KMS-11 (cell line): ENCODE measurements at regions not wholly inside any gene's neighbourhood (a gene's known extent, or its start where the extent isn't known, plus 50 kb on each side); places are given as distances from the start of the nearest gene placed in this dataset.

Source experiments
- H2AFZ ChIP-seq: fragments of 200-600 bp; sonication (generic); 2 replicates; pipeline ENCODE4 v1.6.1; 2016; ENCODE audit warnings: antibody characterized with exemption, mixed run types, low read depth
- H3K27ac ChIP-seq: fragments of 200-600 bp; sonication (generic); 2 replicates; pipeline ENCODE4 v1.6.1; 2016; ENCODE audit warnings: mild to moderate bottlenecking, mixed run types
- H3K27me3 ChIP-seq: fragments of 200-600 bp; sonication (generic); 2 replicates; pipeline ENCODE4 v1.6.1; 2017; ENCODE audit warnings: mild to moderate bottlenecking, low read depth, mixed run types, moderate library complexity; ENCODE audit not compliant: insufficient read depth
- H3K36me3 ChIP-seq: fragments of 200-600 bp; sonication (generic); 2 replicates; pipeline ENCODE4 v1.6.1; 2017; ENCODE audit warnings: mild to moderate bottlenecking, mixed run types; ENCODE audit not compliant: insufficient read depth
- H3K4me1 ChIP-seq: fragments of 200-600 bp; sonication (generic); 2 replicates; pipeline ENCODE4 v1.6.1; 2016; ENCODE audit warnings: mild to moderate bottlenecking, low read depth, mixed run types; ENCODE audit not compliant: poor library complexity, severe bottlenecking
- H3K4me2 ChIP-seq: fragments of 200-600 bp; sonication (generic); 2 replicates; pipeline ENCODE4 v1.7.0; 2016; ENCODE audit warnings: mild to moderate bottlenecking, mixed run types
- H3K4me3 ChIP-seq: fragments of 200-600 bp; sonication (generic); IDR thresholded peaks from 2 replicates; pipeline ENCODE4 v1.6.1; 2017; ENCODE audit warnings: low read depth, low read length, mixed read lengths; ENCODE audit not compliant: insufficient read depth
- H3K79me2 ChIP-seq: fragments of 200-600 bp; sonication (generic); 2 replicates; pipeline ENCODE4 v1.6.1; 2016; ENCODE audit warnings: low read depth, mixed run types; ENCODE audit not compliant: insufficient read depth
- H3K9ac ChIP-seq: fragments of 200-600 bp; sonication (generic); 2 replicates; pipeline ENCODE4 v1.6.1; 2016; ENCODE audit warnings: mild to moderate bottlenecking, mixed run types
- H4K20me1 ChIP-seq: fragments of 200-600 bp; sonication (generic); 2 replicates; pipeline ENCODE4 v1.6.1; 2016; ENCODE audit warnings: mild to moderate bottlenecking, mixed run types; ENCODE audit not compliant: insufficient read depth
- CTCF ChIP-seq: fragments of 200-600 bp; sonication (generic); conservative IDR thresholded peaks from 2 replicates; pipeline ENCODE4 v1.6.1; 2017; ENCODE audit warnings: low read depth, mild to moderate bottlenecking, antibody characterized with exemption, low read length, moderate library complexity, mixed read lengths

GRCh38 chr15:95826412-95827195 lies 503.9 kb upstream of the NR2F2 start:
- peaks cover 16% of the 10 kb centered on the region for H3K4me1 ChIP-seq
- no peaks in the 10 kb centered on the region for H4K20me1 ChIP-seq
- peak; percentile 40; the same call in 1 of the 2 replicates for TF ChIP-seq CTCF
- no peak overlapping the region for H3K9ac ChIP-seq
- H3K36me3 ChIP-seq: no peaks in the 10 kb centered on the region
- H3K4me2 ChIP-seq: no peak overlapping the region
- no peak overlapping the region for H3K27ac ChIP-seq
- no peak overlapping the region for H3K4me3 ChIP-seq
- no peaks in the 10 kb centered on the region for H3K79me2 ChIP-seq
- no peak overlapping the region for H2AFZ ChIP-seq
- no peaks in the 10 kb centered on the region for H3K27me3 ChIP-seq

- no peak overlapping the region for H3K9ac ChIP-seq
- no peaks in the 10 kb centered on the region for H3K36me3 ChIP-seq
- no peak overlapping the region for H2AFZ ChIP-seq
- H3K79me2 ChIP-seq: no peaks in the 10 kb centered on the region
- no peak overlapping the region for H3K4me2 ChIP-seq
- no peak for TF ChIP-seq CTCF
- peaks cover 16% of the 10 kb centered on the region for H3K4me1 ChIP-seq
- no peaks in the 10 kb centered on the region for H4K20me1 ChIP-seq
- H3K27ac ChIP-seq: no peak overlapping the region
- no peak overlapping the region for H3K4me3 ChIP-seq
- no peaks in the 10 kb centered on the region for H3K27me3 ChIP-seq
Observed at GRCh38 chr15:95829062-95829461, 501.4 kb upstream of the NR2F2 start.

DNA sequence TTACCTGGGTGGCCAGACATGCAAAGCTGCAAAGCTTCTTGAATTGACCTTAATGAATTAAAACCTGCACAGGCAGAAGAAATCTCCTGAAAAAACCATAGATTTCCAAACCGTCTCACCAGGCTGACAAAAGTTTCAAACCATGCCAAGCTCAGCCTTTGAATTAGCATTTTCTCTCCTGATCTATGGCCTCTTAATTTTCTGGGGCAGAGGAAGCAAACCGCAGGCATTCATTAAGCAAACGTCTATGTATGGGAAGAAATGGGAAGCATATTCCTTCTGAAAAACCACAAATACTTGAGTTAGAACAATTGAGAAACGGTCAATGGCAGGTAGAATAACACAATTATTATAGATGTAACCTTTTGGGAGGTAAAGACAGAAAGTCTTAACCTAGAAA lies 500.2 kb upstream of the NR2F2 start:
- no peak for TF ChIP-seq CTCF
- Histone ChIP-seq H3K4me2 (no peak overlapping the region), H2AFZ (no peak overlapping the region), H3K4me3 (no peak overlapping the region), H3K27ac (no peak overlapping the region), H4K20me1 (no peaks in the 10 kb centered on the region), H3K4me1 (peaks cover 16% of the 10 kb centered on the region), H3K9ac (no peak overlapping the region), H3K79me2 (no peaks in the 10 kb centered on the region), H3K27me3 (no peaks in the 10 kb centered on the region), H3K36me3 (no peaks in the 10 kb centered on the region)

DNA sequence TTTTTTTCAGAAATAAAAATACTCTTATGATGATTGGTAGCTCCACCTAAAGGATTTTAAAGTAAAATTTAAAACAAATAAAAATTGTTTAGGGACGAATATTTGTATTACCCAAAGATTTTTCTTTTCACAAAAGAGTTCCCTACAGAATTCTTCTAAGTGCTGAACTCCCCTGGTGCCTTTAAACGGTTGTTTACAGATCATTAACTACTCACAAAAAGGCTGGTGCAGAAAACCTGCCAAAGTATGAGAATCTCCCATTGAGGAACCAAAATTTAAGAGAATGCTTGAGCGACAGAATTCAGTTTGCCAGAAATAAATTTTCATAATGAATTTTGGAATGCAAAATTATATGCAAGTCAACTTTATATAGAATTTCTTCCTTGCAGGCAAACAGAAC lies 497.8 kb upstream of the NR2F2 start:
- Histone ChIP-seq H3K4me1 (peaks cover 7% of the 10 kb centered on the region), H3K9ac (no peak overlapping the region), H3K4me2 (no peak overlapping the region), H2AFZ (no peak overlapping the region), H3K4me3 (no peak overlapping the region), H3K27ac (no peak overlapping the region), H3K79me2 (no peaks in the 10 kb centered on the region), H4K20me1 (no peaks in the 10 kb centered on the region), H3K36me3 (no peaks in the 10 kb centered on the region), H3K27me3 (no peaks in the 10 kb centered on the region)
- no peak for TF ChIP-seq CTCF
